ENCODE measurements at regions not wholly inside any gene's neighbourhood (a gene's known extent, or its start where the extent isn't known, plus 50 kb on each side); places are given as distances from the start of the nearest gene placed in this dataset.

DNA sequence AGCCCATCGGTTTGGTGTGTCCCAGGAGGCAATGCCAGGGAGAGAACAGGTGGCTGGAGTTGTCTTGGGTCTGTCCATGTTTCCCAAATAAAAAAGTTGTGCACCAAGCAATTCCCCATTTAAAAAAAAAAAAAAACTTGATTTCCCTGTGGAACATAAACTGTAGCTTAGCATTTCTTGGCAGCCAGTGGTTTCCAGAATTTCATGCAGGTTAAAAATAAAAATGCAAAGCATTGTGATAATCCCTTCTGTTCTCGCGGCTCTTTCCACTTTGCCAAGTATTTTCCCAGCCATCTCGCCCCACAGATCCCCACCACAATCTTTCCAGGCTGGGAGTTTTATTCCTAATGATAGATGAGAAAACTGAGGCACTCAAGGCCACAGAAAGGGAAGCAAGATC lies 51.4 kb upstream of the MSX1 start:
- DNase-seq = no peak

DNA sequence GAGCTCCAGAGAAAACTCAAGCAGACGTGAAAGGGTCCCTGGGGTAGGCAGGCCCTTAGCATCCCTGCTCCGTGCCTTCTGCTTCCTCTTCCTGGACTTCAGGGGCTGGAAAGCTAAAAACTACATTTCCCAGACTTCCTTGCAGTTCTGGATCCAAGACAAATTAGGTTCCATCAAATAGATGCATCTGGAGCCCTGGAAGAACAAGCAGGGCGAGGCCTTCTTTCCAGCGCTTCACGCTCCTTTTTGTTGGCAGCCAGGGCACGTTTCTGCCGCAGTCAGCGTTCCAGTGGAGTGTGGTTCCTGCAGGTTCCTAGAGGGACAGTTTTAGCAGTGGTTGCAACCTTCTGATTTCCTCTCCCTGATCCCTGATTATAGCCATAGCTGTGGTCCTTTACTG lies 53.6 kb upstream of the MSX1 start:
- no peak for DNase-seq

DNA sequence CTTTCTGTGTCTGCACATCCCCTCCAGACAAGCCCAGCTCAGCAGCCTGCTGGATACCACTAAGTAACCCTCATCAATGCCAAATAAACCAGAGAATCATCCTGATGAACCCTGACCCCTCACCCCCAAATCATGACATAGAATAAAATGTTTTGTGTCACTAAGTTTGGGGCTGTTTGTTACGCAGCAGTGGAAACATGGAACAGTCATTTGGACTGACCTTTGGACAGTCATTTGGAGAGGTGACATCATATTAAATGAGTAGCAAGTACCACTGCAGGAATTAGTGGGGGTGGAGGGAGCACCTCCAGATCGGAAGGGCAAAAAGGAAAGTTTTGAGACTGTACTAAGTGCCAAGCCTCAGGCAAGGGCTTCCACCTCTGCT lies 55.6 kb upstream of the MSX1 start:
- DNase-seq = no peak

DNA sequence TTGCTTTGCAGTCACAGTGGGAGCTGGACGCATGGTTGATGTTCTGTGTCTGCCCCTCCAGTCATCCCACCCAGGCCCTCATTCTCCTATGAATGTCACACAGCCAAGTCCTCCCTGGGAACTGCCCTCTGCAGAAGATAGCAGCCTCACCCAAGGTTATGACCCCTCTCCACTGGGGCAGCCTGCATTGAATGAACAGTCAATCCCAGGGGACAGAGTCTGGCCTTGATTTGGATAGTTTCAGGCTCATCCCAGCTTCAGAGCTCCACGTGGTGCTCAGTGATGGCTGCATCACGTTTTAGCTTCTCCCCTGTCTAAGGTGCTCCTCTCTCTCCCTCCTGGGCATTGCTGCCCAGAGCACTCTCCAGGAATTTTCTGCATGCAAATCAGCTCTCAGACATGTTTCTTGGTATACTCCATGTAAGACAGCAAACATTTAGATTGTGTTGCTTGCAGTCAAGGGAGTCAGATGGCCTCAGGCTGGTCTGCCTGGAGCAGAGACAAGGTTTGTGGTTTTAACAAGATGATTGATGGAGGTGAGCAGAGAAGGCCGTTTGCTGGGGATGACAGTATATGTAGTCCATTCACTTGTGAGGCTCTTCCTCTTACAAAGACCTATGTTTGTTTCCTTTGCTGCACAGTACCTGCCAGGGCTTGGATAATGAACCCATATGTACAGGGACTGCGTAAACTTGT lies 56.1 kb upstream of the MSX1 start:
- no peak for DNase-seq

DNA sequence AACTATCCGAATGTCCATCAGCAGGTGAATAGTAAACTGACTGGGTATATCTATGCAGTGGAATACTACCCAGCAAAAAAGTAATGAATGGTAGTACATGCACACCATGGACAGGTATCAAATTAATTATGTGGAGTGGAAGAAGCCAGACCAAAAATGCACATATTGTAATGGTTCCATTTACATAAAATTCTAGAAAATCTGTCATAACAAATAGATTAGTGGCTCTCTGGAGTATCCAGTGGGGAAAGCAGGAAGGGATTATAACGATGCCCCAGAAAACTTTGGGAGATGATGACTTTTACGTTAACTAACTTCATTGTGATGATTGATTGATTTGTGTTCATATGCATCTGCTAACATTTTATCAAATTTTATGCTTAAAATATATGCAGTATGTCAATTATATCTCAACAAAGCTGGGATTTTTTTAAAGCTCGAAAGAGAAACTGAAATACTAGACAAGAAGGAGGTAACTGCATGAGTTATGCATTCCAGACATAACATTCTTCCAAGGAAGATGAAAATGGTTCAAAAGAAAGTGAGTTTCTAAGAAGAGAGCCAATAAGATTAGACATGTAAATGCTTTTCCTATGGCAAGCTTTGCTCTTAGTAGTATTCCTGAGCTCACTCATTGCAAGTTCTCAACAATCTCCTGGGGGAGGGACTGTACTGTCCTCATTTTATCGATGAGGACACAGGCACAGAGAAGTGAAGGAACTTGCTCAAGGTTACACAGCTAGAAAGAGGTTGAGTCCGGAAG lies 58.6 kb upstream of the MSX1 start:
- no peak for DNase-seq

DNA sequence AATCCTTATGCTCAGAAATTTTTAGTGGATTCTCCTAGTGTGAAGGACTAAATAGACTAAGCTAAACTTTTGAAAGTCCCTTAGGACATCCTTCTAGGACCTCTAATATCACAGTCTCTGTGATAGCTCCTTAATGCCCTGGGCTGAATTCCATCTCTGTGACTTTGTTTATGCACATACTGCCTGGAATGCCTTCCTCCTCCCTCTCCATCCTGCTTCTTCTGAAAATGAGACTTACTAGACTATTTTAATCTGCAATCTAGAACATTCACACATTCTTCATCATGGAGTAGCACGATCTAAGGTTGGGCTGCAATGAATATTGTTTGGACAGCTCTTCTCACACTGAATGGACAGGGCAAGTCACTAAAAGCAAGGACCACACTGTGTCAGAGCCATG lies 65.0 kb upstream of the MSX1 start:
- no peak for DNase-seq

DNA sequence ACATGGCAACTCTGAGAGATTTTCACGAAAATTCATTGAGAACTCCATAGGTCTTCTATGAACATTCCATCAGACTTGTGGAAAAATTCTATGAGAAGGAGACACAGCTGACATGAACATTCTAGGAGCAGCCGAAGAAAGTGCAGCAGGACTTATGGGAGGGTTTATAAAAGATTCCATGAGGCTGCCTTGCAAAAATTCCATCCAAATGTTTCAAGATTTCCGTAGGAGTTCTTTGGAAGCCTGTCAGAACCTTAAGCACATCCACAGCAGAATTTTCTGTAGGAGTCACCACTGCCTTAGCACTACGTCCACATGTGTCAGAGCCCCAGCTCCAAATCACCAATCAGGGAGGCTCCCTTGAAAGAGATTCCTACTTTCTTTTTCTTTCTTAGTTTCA lies 67.0 kb upstream of the MSX1 start:
- DNase-seq = no peak

DNA sequence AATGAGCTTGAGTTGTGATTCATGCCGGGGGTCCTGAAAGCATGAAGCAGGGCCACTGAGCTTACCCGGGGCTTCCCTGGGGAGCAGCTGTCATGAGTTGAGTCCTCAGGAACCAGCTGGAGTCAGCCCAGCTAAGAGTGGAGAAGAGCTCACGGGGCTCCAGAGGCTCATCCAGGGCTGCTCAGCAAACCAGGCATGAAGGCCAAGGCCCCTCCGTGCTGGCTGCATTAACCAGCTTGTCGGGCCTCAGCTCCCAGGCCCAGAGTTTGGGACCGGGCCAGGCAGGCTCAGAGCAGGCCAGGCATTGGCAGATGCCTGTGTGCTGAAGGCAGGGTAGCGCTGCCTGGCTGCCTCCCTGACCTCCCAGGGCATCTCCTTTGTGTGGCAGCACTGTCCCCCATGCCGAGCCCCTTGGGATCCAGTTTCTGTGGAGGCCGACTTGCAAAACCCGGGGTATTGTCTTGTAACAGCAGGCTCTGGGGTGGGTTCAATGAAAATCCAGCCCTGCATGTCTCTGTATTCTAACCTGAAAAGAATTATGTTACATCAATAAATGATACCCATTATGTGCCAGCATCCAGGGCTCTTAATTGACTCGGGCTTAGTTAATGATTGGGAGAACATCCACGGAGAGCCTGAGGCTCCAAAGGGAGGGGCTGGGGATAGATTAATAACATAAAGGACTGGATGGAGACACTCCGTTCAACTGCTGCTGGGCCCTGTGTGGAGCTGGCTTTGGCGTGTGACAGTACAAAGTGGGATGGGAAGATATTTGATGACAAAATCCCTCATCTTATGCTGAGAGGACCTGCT lies 68.0 kb upstream of the MSX1 start:
- DNase-seq = peak; percentile 2

DNA sequence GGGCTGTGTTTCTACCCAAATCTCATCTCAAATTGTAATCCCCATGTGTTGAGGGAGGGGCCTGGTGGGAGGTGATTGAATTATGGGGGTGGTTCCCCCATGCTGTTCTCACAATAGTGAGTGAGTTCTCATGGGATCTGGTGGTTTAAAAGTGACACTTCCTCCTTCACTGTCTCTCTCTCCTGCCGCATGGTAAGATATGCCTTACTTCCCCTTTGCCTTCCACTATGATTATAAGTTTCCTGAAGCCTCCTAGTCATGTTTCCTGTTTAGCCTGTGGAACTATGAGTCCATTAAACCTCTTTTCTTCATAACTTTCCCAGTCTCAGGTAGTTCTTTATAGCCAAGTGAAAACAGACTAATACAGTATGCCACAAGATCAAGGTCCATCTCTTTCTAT lies 70.0 kb upstream of the MSX1 start:
- no peak for DNase-seq

DNA sequence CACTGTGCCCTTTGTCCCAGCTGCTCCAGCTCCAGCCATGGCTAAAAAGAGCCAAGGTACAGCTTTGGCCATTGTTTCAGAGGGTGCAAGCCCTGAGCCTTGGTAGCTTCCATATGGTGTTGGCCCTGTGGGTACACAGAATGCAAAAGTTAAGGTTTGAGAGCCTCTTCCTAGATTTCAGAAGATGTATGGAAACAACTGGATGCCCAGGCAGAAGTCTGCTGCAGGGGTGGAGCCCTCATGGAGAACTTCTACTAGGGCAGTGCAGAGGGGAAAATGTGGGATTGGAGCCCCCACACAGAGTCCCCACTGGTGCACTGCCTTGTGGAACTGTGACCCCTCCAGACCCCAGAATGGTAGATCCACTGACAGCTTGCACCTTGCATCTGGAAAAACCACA lies 70.9 kb upstream of the MSX1 start:
- DNase-seq = no peak

DNA sequence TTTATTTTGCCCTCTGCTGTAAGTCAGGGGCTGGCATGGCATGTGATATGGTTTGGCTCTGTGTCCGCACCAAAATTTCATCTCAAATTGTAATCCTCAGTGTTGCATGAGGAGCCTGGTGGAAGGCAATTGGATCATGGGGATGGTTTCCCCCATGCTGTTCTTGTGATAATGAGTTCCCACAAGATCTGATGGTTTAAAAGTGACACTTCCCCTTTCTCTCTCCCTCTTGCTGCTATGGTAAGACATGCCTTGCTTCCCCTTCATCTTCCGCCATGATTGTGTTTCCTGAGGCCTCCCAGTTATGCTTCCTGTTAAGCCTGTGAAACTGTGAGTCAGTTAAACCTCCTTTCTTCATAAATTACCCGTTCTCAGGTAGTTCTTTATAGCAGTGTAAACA lies 72.0 kb upstream of the MSX1 start:
- DNase-seq = no peak

DNA sequence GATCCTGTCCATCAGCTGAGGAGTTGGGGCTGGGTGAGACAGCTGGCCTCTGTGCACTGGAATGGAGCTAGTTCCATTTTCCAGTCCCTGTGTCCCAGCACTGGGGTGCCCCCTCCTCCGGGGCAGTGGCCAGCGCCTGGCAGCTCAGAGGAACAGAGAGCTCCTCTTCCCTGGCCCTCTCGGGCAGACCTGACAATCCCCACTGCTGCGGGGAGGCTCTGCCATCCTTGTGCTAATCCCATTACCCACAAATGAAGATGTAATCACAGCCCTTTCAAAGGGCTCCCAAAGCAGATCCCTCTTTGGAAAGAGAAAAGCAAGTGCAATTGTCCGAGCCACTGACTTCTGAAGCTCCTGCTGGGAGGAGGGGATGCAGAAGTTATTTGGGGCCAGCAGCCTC lies 75.1 kb upstream of the MSX1 start:
- DNase-seq = no peak

DNA sequence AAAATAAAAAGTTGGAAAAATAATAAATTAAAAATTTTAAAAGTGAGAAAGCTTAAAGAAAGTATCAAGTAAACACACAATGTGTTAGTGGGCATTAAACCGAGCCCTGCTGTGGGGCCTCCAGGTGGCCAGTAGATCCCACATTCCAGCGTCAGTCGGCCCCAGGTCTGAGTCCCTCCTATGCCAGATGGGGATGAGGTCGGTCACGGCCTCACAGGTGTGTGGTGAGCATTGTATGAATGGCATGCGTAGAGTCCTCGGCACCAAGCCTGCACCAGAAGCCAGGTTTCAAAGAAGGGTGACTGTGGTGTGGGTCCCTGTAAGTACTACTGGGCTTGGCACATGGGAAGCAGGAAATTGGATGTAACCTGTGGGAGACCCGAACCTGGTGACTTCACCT lies 75.6 kb upstream of the MSX1 start:
- DNase-seq = no peak

DNA sequence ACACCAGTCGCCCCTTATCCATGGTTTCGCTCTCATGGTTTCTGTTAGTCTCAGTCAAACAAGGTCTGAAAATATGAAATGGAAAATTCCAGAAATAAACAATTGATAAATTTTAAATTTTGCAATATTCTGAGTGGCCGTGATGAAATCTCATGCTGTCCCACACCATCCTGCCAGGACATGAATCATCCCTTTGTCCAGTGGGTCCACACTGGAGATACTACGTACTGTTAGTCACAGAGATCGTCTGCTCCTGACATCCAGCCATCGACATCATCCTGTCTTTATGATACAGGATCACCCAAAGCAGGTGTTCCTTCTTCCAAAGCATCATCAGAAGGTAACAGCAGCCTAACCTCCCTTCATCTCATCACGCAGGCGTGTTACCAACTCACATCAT lies 76.5 kb upstream of the MSX1 start:
- no peak for DNase-seq

DNA sequence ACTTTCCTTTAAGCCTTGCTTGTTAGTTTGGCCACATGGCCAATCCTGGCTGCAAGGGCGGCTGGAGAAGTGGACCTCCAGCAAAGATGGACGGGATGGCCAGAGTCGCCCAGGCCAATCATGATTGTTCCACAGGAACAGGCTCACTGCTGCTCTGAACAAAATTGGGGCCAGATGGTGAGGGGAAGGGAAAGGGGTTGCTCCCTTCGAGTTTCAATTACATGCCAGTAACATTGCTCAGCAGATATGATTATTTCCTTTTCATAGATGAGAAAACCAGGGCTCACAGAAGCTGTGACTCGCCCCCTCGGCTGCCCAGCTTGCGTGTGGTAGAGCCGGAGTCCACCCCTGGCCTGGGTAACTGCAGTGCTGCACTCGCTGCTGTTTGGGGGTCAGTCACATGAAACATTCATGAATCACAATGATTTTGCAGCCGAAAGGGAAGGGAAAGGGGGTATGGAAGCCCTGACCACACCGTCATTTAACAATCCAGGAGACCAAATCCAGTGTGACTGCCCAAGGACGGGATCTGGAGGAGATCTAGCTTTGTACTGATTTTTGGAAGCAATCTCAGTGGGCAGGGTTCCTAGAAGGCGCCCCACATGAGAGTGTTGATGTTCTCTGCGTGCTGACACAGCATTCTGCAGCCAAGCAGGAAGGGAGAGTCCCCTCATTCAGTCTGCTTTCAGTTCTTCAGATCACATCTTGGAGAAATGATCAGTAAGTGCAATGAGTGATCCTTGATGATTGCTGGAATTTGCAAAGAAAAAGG lies 77.3 kb upstream of the MSX1 start:
- DNase-seq = no peak

DNA sequence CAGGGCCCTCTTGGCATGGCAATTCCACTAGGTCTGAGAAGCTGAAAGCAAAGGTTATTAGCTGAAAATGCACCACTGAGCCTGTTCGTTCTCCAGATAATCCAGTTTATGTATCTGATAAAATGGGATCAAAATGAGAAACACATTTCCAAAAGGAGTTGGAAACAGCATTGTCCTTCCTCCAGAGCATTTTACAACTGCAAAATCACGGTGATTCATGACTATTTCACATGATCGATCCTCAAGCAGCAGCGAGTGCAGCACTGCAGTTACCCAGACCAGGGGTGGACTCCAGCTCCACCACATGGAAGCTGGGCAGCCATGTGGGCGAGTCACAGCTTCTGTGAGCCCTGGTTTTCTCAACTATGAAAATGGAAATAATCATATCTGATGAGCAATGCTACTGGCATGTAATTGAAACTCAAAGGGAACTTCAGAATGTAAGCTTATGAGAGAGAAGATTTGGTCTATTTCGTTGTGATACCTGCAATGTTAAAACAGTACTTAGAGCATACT lies 78.7 kb upstream of the MSX1 start:
- DNase-seq = no peak

DNA sequence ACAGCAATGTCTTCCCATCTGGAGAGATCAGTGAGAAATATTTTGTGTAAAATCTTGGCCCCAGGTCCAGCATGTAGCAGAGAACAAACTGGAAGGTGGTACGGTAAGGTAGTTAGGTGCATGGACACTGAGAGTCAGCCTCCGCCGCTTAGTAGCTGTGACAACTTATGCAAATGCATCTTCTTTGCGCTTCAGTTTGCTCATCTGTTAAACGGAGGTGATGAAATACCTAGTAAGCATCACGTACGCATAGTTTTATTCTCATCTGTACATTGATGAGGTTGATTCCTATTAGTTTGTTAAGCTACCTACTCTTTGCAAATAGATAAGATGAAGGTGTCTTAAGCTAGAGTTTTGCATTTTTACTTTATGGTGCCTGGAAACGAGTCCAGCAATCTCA lies 80.0 kb upstream of the MSX1 start:
- no peak for DNase-seq

DNA sequence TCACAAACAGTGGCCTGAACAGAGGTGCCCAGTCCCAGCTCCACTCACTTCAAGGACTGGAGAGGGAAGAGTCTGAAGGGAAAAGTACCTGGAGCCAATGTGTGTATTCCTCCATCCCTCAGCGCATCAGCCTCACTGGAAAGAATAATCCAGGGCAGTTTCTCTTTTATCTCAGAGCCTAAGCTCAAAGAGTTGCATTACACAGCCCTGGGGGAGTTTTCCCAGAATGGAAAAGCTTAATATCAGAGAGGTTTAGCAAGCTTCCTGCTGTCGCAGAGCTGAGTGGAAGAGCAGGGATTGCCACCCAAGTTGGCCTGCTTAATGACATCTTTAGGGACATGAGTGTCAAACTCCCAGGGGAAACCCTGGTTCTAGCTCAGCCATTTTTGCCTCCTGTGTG lies 80.4 kb upstream of the MSX1 start:
- DNase-seq = no peak

DNA sequence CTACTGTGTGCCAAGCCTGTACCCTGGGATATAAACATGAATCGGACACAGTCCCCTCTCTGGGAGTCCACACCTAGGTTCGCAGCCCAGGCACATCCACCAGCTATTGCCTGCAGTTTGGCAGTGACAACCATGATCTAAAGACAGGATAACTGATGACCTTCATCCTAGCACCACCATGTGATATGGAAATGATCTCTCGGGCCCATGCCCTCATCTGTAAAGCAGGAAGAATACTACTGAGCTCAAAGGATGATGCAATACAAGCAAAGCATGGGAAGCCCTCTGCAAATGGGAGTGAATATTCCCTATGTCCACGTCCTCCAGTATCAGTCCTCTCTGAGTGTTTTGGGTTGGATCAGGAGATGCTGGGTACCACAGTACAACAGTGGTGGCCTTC lies 80.9 kb upstream of the MSX1 start:
- DNase-seq = no peak

DNA sequence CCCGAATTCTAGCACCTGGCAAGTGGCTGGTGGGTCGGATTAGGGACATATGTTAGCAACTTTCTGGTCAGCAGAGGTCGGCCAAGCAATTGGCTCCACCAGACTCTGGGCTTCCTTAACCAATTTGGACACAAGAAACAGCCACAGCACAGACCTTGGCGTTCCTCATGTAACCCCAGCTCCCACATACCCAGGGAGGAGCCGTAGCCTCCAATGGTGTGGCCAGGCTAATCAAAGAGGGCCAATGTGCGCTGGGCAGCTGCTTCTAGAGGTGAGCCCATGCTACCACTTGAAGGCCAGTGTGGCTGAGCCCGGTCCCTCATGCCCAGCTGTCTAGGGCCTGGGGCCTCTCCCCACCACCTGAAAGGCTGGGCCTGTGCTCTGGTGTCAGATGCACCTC lies 82.5 kb upstream of the MSX1 start:
- DNase-seq = no peak

DNA sequence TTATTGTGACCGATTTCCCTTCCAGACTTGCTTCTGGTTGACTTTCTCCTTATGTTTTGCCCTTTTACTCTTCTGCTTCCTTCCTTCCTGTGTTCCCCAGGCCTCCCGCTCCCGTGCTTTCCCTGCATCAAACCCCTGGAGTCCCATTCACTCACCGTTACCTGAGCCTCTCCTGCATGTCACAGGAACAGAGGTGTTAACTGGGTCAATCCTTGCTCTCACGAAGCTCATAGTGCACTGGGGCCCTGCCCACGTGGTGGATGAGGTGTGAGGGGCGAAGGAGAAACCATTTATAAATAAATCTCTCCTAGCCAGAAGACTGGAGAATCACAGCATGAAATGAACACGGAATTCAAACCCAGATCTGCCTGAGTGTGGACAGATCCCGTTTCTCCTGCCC lies 83.1 kb upstream of the MSX1 start:
- DNase-seq = no peak

DNA sequence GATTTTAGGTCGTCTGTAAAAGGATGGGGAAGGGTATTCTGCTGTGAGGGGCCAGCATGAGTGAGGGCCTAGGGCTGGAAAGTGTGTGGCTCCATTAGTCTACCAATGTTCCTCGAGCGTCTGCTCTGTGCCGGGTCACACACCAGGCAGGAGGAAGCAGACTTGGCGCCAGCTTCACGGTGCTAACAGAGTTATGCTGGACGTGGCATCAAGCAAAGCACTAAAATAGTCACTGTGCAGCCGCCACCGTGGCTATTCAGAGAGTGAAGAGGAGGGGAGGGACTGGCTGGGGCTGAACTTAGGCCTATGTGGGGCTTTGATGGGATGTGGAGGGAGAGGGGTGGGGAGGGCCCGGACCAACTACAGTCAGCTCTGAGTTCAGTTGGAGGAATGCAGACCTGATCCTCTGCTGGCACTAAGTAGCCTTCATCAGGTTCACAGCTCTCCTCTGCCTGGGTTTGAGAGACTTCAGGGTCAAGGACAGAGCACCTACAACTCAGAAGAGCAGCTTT lies 83.9 kb upstream of the MSX1 start:
- DNase-seq = no peak

DNA sequence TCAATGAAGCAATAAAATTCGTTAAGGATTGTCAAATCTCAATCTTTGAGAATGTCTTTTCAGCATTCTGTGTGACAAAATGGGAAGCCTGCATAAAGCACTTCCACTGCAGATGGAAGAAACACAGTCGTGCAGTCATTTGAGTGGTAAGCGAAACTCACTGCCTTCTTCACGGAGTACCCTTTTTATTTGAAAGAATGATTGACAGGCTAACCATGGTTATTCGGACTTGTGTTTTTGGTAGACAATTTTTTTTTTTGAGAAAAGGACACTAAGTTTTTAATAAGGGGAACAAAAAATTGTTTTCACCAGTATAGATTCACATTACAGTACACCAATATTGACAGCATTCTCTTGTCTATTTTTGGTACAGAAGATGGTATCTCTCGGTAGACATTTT lies 86.9 kb upstream of the MSX1 start:
- no peak for DNase-seq

Measured in NCI-H1092 (cell line).